ENCODE measurements at regions not wholly inside any gene's neighbourhood (a gene's known extent, or its start where the extent isn't known, plus 50 kb on each side); places are given as distances from the start of the nearest gene placed in this dataset.
"Not testable (repeated sequence)": the region's sequence is repeated elsewhere in the genome, so short reads cannot be mapped to it uniquely, and the experiment has no call there.

GRCh38 chr5:177883295-177883694 lies 100.6 kb upstream of the FAM153A start:
- TF ChIP-seq CTCF, POLR2A, POLR2AphosphoS5 (IDR thresholded peaks at IDR 0.05): not testable (repeated sequence)
